Endothelial cell of umbilical vein (primary cell): ENCODE measurements at regions not wholly inside any gene's neighbourhood (a gene's known extent, or its start where the extent isn't known, plus 50 kb on each side); places are given as distances from the start of the nearest gene placed in this dataset.

Experiments
- BruUV-seq: library from RNA; stranded (reverse); fragments of 400-500 nt; replicated peaks from 2 replicates; lab custom pipeline; 2021; lab: Mats Ljungman, UMichigan
- CTCF ChIA-PET: fragments of 300-600, 350-600 bp; sonication (Branson Sonifier 250); formaldehyde crosslinking; loops from one replicate; lab custom pipeline; 2021; ENCODE audit warnings: antibody characterized with exemption, inconsistent platforms; lab: Charles Lee
- POLR2A ChIA-PET: fragments of 300-600, 350-600 bp; sonication (Branson Sonifier 250); formaldehyde crosslinking; loops from one replicate; lab custom pipeline; 2021; ENCODE audit warnings: antibody characterized with exemption, inconsistent platforms; lab: Charles Lee
- DNase-seq: peaks from one replicate; pipeline ENCODE4 v3.0.0-alpha.2; 2011; ENCODE audit warnings: low read depth, low spot score
- FAIRE-seq: peaks from 2 replicates; lab custom pipeline; 2011; peaks lifted over from hg19 to GRCh38; lab: Jason Lieb, UNC
- H2AFZ ChIP-seq: 2 replicates; pipeline ENCODE4 v1.6.0; 2012; ENCODE audit warnings: low read depth, low read length, control low read depth, inconsistent platforms
- H3K27ac ChIP-seq: 2 replicates; pipeline ENCODE4 v1.5.1; 2011; ENCODE audit warnings: low read depth, mild to moderate bottlenecking, control low read depth, low read length, moderate library complexity; ENCODE audit not compliant: insufficient read depth
- H3K27me3 ChIP-seq, 2 experiments: 2 replicates each; pipeline versions ENCODE4 v1.6.0 to v1.6.1; 2011; ENCODE audit warnings: low read length in 2 of 2, mixed read lengths in 1 of 2; ENCODE audit not compliant: control insufficient read depth in 2 of 2, insufficient read depth in 2 of 2
- H3K36me3 ChIP-seq, 2 experiments: 2 replicates in 1 of 2; 3 replicates in 1 of 2; pipeline ENCODE4 v1.5.1; 2011; ENCODE audit warnings: low read length in 2 of 2, mild to moderate bottlenecking in 1 of 2, moderate library complexity in 1 of 2; ENCODE audit not compliant: control insufficient read depth in 2 of 2, insufficient read depth in 2 of 2; ENCODE audit errors: extremely low read depth in 1 of 2
- H3K4me1 ChIP-seq: 3 replicates; pipeline ENCODE4 v1.5.1; 2011; ENCODE audit warnings: mild to moderate bottlenecking, low read length; ENCODE audit not compliant: control insufficient read depth, insufficient read depth; ENCODE audit errors: extremely low read depth
- H3K4me2 ChIP-seq: 2 replicates; pipeline ENCODE4 v1.6.1; 2011; ENCODE audit warnings: low read length, control low read depth, mixed read lengths; ENCODE audit not compliant: insufficient read depth
- H3K4me3 ChIP-seq, 3 experiments: fragments of 200-600 bp in 1 of 3; sonication (generic), shearing (Covaris generic) in 1 of 3; replicated peaks in 1 of 3; 2 replicates each; pipeline ENCODE4 v1.5.1; 2011 to 2016; ENCODE audit warnings: control low read depth in 3 of 3, low read length in 3 of 3, mild to moderate bottlenecking in 2 of 3, inconsistent platforms in 1 of 3, low read depth in 1 of 3, moderate library complexity in 1 of 3; ENCODE audit not compliant: insufficient read depth in 1 of 3
- H3K79me2 ChIP-seq: 2 replicates; pipeline ENCODE4 v1.6.0; 2012; ENCODE audit warnings: low read length, inconsistent platforms; ENCODE audit not compliant: control insufficient read depth, insufficient read depth
- H3K9ac ChIP-seq: replicated peaks from 2 replicates; pipeline ENCODE3; 2011; ENCODE audit warnings: low read length, control low read depth; ENCODE audit not compliant: insufficient read depth; ENCODE audit errors: extremely low read depth
- H3K9me1 ChIP-seq: replicated peaks from 3 replicates; pipeline ENCODE4 v1.6.0; 2011; ENCODE audit warnings: mild to moderate bottlenecking, low read length; ENCODE audit not compliant: control insufficient read depth, insufficient read depth; ENCODE audit errors: extremely low read depth
- H3K9me3 ChIP-seq: replicated peaks from 2 replicates; pipeline ENCODE4 v1.5.1; 2012; ENCODE audit warnings: low read length, inconsistent platforms; ENCODE audit not compliant: control insufficient read depth, insufficient read depth
- H4K20me1 ChIP-seq: replicated peaks from 2 replicates; pipeline ENCODE3; 2011; ENCODE audit warnings: mild to moderate bottlenecking, low read length; ENCODE audit not compliant: control insufficient read depth, insufficient read depth; ENCODE audit errors: extremely low read depth
- CTCF ChIP-seq, 2 donors: IDR thresholded peaks; 1 replicate in 1 of 2; 2 replicates in 1 of 2; pipeline ENCODE4 v1.5.1; 2011; ENCODE audit warnings: low read length in 2 of 2, mild to moderate bottlenecking in 2 of 2, moderate library complexity in 2 of 2, control low read depth in 1 of 2, inconsistent platforms in 1 of 2, low read depth in 1 of 2; ENCODE audit not compliant: insufficient read depth in 1 of 2; ENCODE audit errors: extremely low read depth in 1 of 2
- GATA2 ChIP-seq: IDR thresholded peaks from 2 replicates; pipeline ENCODE4 v1.7.0; 2011; ENCODE audit warnings: low read depth, mild to moderate bottlenecking, moderate library complexity, mixed read lengths, low read length; ENCODE audit not compliant: insufficient read length, insufficient read depth
- JUN ChIP-seq: IDR thresholded peaks from 2 replicates; pipeline ENCODE4 v1.6.1; 2011; ENCODE audit warnings: borderline replicate concordance, low read depth; ENCODE audit not compliant: insufficient read length, insufficient read depth
- MYC ChIP-seq: IDR thresholded peaks from one replicate; pipeline ENCODE4 v1.6.1; 2011; ENCODE audit warnings: mild to moderate bottlenecking, low read depth, low read length
- POLR2A ChIP-seq: IDR thresholded peaks from 2 replicates; pipeline ENCODE4 v1.6.1; 2012; ENCODE audit warnings: low read depth, mild to moderate bottlenecking, control low read depth, low read length
- dilution Hi-C: fragments of 300-500 bp; cut with MboI; formaldehyde crosslinking; loops from one replicate; pipeline ENCODE4 v1.15.0; 2019; ENCODE audit warnings: low sequenced_read_pairs; ENCODE audit not compliant: extremely low pct_ligation_motif_present
- intact Hi-C: fragments of 100-400 bp; cut with micrococcal nuclease; formaldehyde crosslinking; loops from one replicate; pipeline ENCODE4 v1.10.0; 2022
- TF ChIP-seq, protein P1 (sequence below): IDR thresholded peaks from 2 replicates; pipeline ENCODE4 v1.6.1; 2011; ENCODE audit not compliant: insufficient read depth, insufficient read length

DNA sequence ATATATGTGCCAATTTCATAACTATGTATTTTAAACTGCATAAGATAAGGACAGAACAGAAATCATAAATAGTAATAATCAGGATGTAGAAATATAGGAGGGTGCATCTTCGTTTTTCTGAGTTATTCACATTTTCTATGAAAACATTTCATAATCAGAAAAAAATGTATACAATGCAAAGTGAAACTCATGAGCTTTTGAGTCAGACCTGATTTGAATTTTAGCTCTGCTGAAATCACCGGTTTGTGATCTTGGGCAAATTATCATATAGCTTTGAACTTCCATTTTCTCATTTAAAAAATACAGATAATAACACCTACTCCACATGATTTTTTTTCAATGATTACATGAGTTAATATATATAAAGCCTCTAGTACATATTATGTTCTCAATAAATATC, 106.9 kb downstream of the KDR start:
- BruUV-seq, result no TSS peak
- ChIA-PET POLR2A (no interaction called here), CTCF (interaction anchor here (1.1 kb wide), 1 partner anchor 10 kb away, joined by 4 read pairs; no protein-coding TSS in a partner anchor)
- H4K20me1 ChIP-seq, result no peaks in the 10 kb centered on the region
- intact Hi-C loops (no loop called here), dilution Hi-C loops (no loop called here)
- H3K27ac ChIP-seq, result no peak overlapping the region
- no peaks in the 10 kb centered on the region for H3K27me3 ChIP-seq
- H3K9ac ChIP-seq, result no peak overlapping the region
- H3K9me1 ChIP-seq, result no peaks in the 10 kb centered on the region
- TF ChIP-seq JUN (no peak), POLR2A (no peak)
- TF ChIP-seq, protein P1, sequence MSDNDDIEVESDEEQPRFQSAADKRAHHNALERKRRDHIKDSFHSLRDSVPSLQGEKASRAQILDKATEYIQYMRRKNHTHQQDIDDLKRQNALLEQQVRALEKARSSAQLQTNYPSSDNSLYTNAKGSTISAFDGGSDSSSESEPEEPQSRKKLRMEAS, result no peak
- H3K4me3 ChIP-seq, result no peak overlapping the region
- FAIRE-seq, result no peak
- H3K36me3 ChIP-seq, result no peaks in the 10 kb centered on the region
- no peaks in the 10 kb centered on the region for H3K9me3 ChIP-seq
- H3K4me2 ChIP-seq, result no peak overlapping the region
- no peak for DNase-seq
- H3K79me2 ChIP-seq, result no peaks in the 10 kb centered on the region
- no peak overlapping the region for H2AFZ ChIP-seq
- no peaks in the 10 kb centered on the region for H3K4me1 ChIP-seq

- Histone ChIP-seq H3K4me1 (no peaks in the 10 kb centered on the region), H3K36me3 (no peaks in the 10 kb centered on the region), H3K9ac (no peak overlapping the region), H3K4me3 (no peak overlapping the region), H3K27me3 (no peaks in the 10 kb centered on the region), H3K9me3 (no peaks in the 10 kb centered on the region), H3K79me2 (no peaks in the 10 kb centered on the region), H3K27ac (no peak overlapping the region), H3K4me2 (no peak overlapping the region), H4K20me1 (no peaks in the 10 kb centered on the region), H2AFZ (no peak overlapping the region), H3K9me1 (no peaks in the 10 kb centered on the region)
- TF ChIP-seq MYC, result no peak
- TF ChIP-seq, protein P1, result no peak
- TF ChIP-seq GATA2, result no peak
- no peak for TF ChIP-seq CTCF (IDR thresholded peaks at IDR 0.05; ENCODE audit: extremely low read depth in 1 of 2, insufficient read depth in 1 of 2, low read depth in 1 of 2, low read length in 2 of 2)
- CTCF ChIA-PET, result no interaction called here
- no peak for FAIRE-seq
- POLR2A ChIA-PET, result no interaction called here
- DNase-seq, result no peak
- dilution Hi-C loops (no loop called here), intact Hi-C loops (no loop called here)
- BruUV-seq, result no TSS peak
Observed at GRCh38 chr4:55017406-55017805, 108.0 kb downstream of the KDR start.
